ENCODE measurements at regions not wholly inside any gene's neighbourhood (a gene's known extent, or its start where the extent isn't known, plus 50 kb on each side); places are given as distances from the start of the nearest gene placed in this dataset.

GRCh38 chr22:22366537-22366936 lies 122.0 kb downstream of the VPREB1 start:
- no peak for TF ChIP-seq POLR2A (IDR thresholded peaks at IDR 0.05; ENCODE audit: low read length)
- TF ChIP-seq GATA1 (IDR thresholded peaks at IDR 0.05; ENCODE audit: low read depth, low read length) = no peak
